H9 (cell line): ENCODE measurements at regions not wholly inside any gene's neighbourhood (a gene's known extent, or its start where the extent isn't known, plus 50 kb on each side); places are given as distances from the start of the nearest gene placed in this dataset.

Source experiments
- DNase-seq: peaks from one replicate; pipeline ENCODE4 v3.0.0-alpha.2; 2017
- H2AFZ ChIP-seq: one replicate; pipeline ENCODE4 v1.6.1; 2013; ENCODE audit warnings: mild to moderate bottlenecking, low read length, control low read depth, moderate library complexity
- H2AK5ac ChIP-seq: 2 replicates; pipeline ENCODE4 v1.6.1; 2013; ENCODE audit warnings: low read length, control low read depth, mixed read lengths; ENCODE audit not compliant: insufficient read length
- H2BK120ac ChIP-seq: one replicate; pipeline ENCODE4 v1.6.1; 2013; ENCODE audit warnings: low read depth, mild to moderate bottlenecking, low read length, control low read depth, inconsistent platforms; ENCODE audit not compliant: poor library complexity, severe bottlenecking
- H2BK12ac ChIP-seq: 2 replicates; pipeline ENCODE4 v1.6.1; 2013; ENCODE audit warnings: low read length, control low read depth, mixed read lengths, low read depth; ENCODE audit not compliant: insufficient read length
- H2BK15ac ChIP-seq: 2 replicates; pipeline ENCODE4 v1.6.1; 2013; ENCODE audit warnings: low read depth, low read length, control low read depth
- H2BK20ac ChIP-seq: one replicate; pipeline ENCODE4 v1.6.1; 2013; ENCODE audit warnings: low read depth, mild to moderate bottlenecking, low read length, control low read depth, inconsistent platforms; ENCODE audit not compliant: poor library complexity, severe bottlenecking
- H2BK5ac ChIP-seq: 2 replicates; pipeline ENCODE4 v1.6.1; 2013; ENCODE audit warnings: low read length, control low read depth, mixed read lengths; ENCODE audit not compliant: insufficient read length
- H3K14ac ChIP-seq: 2 replicates; pipeline ENCODE4 v1.6.1; 2013; ENCODE audit warnings: low read length, control low read depth; ENCODE audit not compliant: insufficient read depth
- H3K18ac ChIP-seq: 2 replicates; pipeline ENCODE4 v1.6.1; 2013; ENCODE audit warnings: low read depth, mild to moderate bottlenecking, mixed read lengths, low read length, control low read depth; ENCODE audit not compliant: insufficient read length
- H3K23ac ChIP-seq: 2 replicates; pipeline ENCODE4 v1.6.1; 2013; ENCODE audit warnings: low read length, control low read depth, mixed read lengths, low read depth; ENCODE audit not compliant: insufficient read length
- H3K23me2 ChIP-seq: 2 replicates; pipeline ENCODE4 v1.6.1; 2013; ENCODE audit warnings: low read depth, mild to moderate bottlenecking, mixed read lengths, low read length, control low read depth; ENCODE audit not compliant: insufficient read length, poor library complexity, severe bottlenecking
- H3K27ac ChIP-seq: 2 replicates; pipeline ENCODE4 v1.5.1; 2013; ENCODE audit warnings: low read length, control low read depth, mixed read lengths, low read depth; ENCODE audit not compliant: insufficient read length
- H3K27me3 ChIP-seq: 2 replicates; pipeline ENCODE4 v1.6.1; 2013; ENCODE audit warnings: low read length, control low read depth, inconsistent platforms; ENCODE audit not compliant: insufficient read depth
- H3K4ac ChIP-seq: 2 replicates; pipeline ENCODE4 v1.6.1; 2013; ENCODE audit warnings: low read depth, mild to moderate bottlenecking, control low read depth, inconsistent platforms, low read length, moderate library complexity
- H3K4me1 ChIP-seq: 2 replicates; pipeline ENCODE4 v1.6.1; 2013; ENCODE audit warnings: low read length, control low read depth, inconsistent platforms; ENCODE audit not compliant: insufficient read depth
- H3K4me2 ChIP-seq: 2 replicates; pipeline ENCODE4 v1.6.1; 2013; ENCODE audit warnings: low read length, control low read depth, mixed read lengths; ENCODE audit not compliant: insufficient read length, insufficient read depth
- H3K56ac ChIP-seq: 2 replicates; pipeline ENCODE4 v1.6.1; 2013; ENCODE audit warnings: low read depth, mild to moderate bottlenecking, mixed read lengths, low read length, control low read depth; ENCODE audit not compliant: insufficient read length
- H3K79me1 ChIP-seq: 2 replicates; pipeline ENCODE4 v1.6.1; 2013; ENCODE audit warnings: low read depth, mild to moderate bottlenecking, moderate library complexity, low read length, control low read depth, inconsistent platforms; ENCODE audit not compliant: insufficient read depth, poor library complexity, severe bottlenecking
- H3K79me2 ChIP-seq: 2 replicates; pipeline ENCODE4 v1.6.1; 2013; ENCODE audit warnings: low read length, control low read depth, inconsistent platforms; ENCODE audit not compliant: insufficient read depth
- H3K9ac ChIP-seq: 2 replicates; pipeline ENCODE4 v1.6.1; 2013; ENCODE audit warnings: low read length, control low read depth, mixed read lengths; ENCODE audit not compliant: insufficient read length; ENCODE audit errors: extremely low read depth
- H3K9me3 ChIP-seq: one replicate; pipeline ENCODE4 v1.6.1; 2013; ENCODE audit warnings: low read depth, low read length, inconsistent platforms; ENCODE audit not compliant: control insufficient read depth
- H3T11ph ChIP-seq: one replicate; pipeline ENCODE4 v1.6.1; 2013; ENCODE audit warnings: mild to moderate bottlenecking, low read length, control low read depth, inconsistent platforms
- H4K20me1 ChIP-seq: one replicate; pipeline ENCODE4 v1.6.1; 2013; ENCODE audit not compliant: control insufficient read depth, insufficient read length, insufficient read depth
- H4K5ac ChIP-seq: 2 replicates; pipeline ENCODE4 v1.6.1; 2013; ENCODE audit warnings: low read depth, mild to moderate bottlenecking, mixed read lengths, low read length, control low read depth; ENCODE audit not compliant: insufficient read length
- H4K8ac ChIP-seq: replicated peaks from 2 replicates; pipeline ENCODE4 v1.6.1; 2013; ENCODE audit warnings: low read length, control low read depth, mixed read lengths, low read depth; ENCODE audit not compliant: insufficient read length
- H4K91ac ChIP-seq: 2 replicates; pipeline ENCODE4 v1.6.1; 2013; ENCODE audit warnings: low read depth, mild to moderate bottlenecking, moderate library complexity, mixed read lengths, low read length, control low read depth; ENCODE audit not compliant: insufficient read length
- H3K27ac Mint-ChIP-seq, 3 experiments: 2 replicates in 2 of 3; 3 replicates in 1 of 3; pipeline ENCODE4 v1.8.0; 2020 to 2021; ENCODE audit warnings: mixed read lengths in 3 of 3, mild to moderate bottlenecking in 1 of 3, moderate library complexity in 1 of 3
- H3K27me3 Mint-ChIP-seq: 2 replicates; pipeline ENCODE4 v1.8.0; 2021; ENCODE audit warnings: low read depth, mild to moderate bottlenecking, moderate library complexity, mixed read lengths
- H3K36me3 Mint-ChIP-seq, 3 experiments: 2 replicates in 2 of 3; 3 replicates in 1 of 3; pipeline ENCODE4 v1.8.0; 2020 to 2021; ENCODE audit warnings: low read depth in 3 of 3, mixed read lengths in 3 of 3; ENCODE audit not compliant: insufficient read depth in 1 of 3
- H3K4me1 Mint-ChIP-seq, 2 experiments: 2 replicates each; pipeline ENCODE4 v1.8.0; 2020; ENCODE audit warnings: mixed read lengths in 2 of 2
- H3K4me3 Mint-ChIP-seq, 2 experiments: 2 replicates in 1 of 2; 3 replicates in 1 of 2; pipeline ENCODE4 v1.8.0; 2020 to 2021; ENCODE audit warnings: mild to moderate bottlenecking in 2 of 2, mixed read lengths in 2 of 2, moderate library complexity in 1 of 2
- H3K9me3 Mint-ChIP-seq, 2 experiments: 2 replicates in 1 of 2; 3 replicates in 1 of 2; pipeline ENCODE4 v1.8.0; 2020; ENCODE audit warnings: mild to moderate bottlenecking in 2 of 2, mixed read lengths in 2 of 2, moderate library complexity in 1 of 2
- WGBS: extraction: QIAGEN DNeasy Blood & Tissue Kit; methylation state at CpG from one replicate; pipeline ENCODE4 v1.1.7; 2013; ENCODE audit warnings: missing lambda C conversion rate, low lambda C conversion rate, mixed read lengths; ENCODE audit not compliant: insufficient read length; ENCODE audit errors: extremely low coverage; 5-methylcytosine and 5-hydroxymethylcytosine counted together
- TF ChIP-seq, protein P1 (sequence below): fragments of 200-600 bp; sonication (generic); conservative IDR thresholded peaks from 3 replicates; pipeline ENCODE4 v1.8.0; 2021; ENCODE audit warnings: antibody characterized with exemption, mild to moderate bottlenecking

DNA sequence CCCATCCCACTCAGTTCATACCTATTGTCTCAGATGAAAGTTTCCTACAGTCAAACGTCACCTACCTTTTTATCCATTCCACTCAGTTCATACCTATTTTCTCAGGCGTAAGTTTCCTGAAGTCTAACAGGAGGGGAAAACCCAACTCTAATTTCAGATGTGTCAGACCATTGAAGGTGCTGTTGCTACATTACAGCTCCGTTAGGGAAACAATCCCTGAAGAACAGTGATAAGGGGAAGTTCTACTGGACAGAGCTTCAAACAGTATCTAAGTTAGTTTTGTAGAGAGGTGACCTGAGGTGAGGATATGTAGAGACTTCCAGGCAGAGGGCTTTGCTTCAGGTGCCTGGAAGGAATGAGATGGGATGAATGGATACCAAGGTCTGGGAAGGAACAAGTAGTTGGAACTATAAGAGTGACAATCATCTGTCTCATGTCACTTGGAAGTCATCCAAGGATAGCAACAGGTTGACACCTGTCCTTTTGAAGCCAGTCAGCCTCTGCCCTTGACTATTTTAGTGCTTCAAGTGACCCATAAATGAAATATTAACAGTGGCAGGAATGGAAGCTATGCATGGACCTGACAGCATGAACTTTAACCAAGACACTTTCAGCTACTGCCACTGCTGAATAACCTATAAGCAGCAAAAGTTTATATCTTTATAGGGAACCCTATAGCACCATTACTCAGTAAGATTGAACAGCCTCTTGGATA lies 191.6 kb upstream of the MOCS1 start:
- TF ChIP-seq, protein P1, sequence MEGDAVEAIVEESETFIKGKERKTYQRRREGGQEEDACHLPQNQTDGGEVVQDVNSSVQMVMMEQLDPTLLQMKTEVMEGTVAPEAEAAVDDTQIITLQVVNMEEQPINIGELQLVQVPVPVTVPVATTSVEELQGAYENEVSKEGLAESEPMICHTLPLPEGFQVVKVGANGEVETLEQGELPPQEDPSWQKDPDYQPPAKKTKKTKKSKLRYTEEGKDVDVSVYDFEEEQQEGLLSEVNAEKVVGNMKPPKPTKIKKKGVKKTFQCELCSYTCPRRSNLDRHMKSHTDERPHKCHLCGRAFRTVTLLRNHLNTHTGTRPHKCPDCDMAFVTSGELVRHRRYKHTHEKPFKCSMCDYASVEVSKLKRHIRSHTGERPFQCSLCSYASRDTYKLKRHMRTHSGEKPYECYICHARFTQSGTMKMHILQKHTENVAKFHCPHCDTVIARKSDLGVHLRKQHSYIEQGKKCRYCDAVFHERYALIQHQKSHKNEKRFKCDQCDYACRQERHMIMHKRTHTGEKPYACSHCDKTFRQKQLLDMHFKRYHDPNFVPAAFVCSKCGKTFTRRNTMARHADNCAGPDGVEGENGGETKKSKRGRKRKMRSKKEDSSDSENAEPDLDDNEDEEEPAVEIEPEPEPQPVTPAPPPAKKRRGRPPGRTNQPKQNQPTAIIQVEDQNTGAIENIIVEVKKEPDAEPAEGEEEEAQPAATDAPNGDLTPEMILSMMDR, result no peak
- WGBS, result no CpG with 5 or more reads among the region's 3 CpGs
- H4K20me1 ChIP-seq, result no peaks in the 10 kb centered on the region

More for the DNA sequence above, 191.6 kb upstream of the MOCS1 start:
- Histone ChIP-seq H2BK15ac (no peak overlapping the region), H3K4ac (no peak overlapping the region), H2BK5ac (no peak overlapping the region), H3T11ph (no peak overlapping the region), H2AK5ac (no peak overlapping the region), H2BK20ac (no peak overlapping the region), H4K8ac (no peak overlapping the region), H3K23me2 (no peaks in the 10 kb centered on the region), H3K79me1 (no peaks in the 10 kb centered on the region), H3K18ac (no peak overlapping the region), H2AFZ (no peak overlapping the region), H3K9me3 (no peaks in the 10 kb centered on the region), H4K91ac (no peak overlapping the region), H3K4me1 (no peaks in the 10 kb centered on the region), H3K23ac (no peak overlapping the region), H4K5ac (no peak overlapping the region), H2BK12ac (no peak overlapping the region), H3K4me2 (no peak overlapping the region), H3K79me2 (no peaks in the 10 kb centered on the region), H3K9ac (no peak overlapping the region), H2BK120ac (no peak overlapping the region), H3K56ac (no peak overlapping the region), H3K27me3 (no peaks in the 10 kb centered on the region), H3K27ac (no peak overlapping the region), H3K14ac (no peak overlapping the region)
- no peak overlapping the region for H3K27ac Mint-ChIP-seq
- H3K4me3 Mint-ChIP-seq, result no peak overlapping the region
- H3K36me3 Mint-ChIP-seq, result peaks cover 0 to under 1% (median 0%) of the 10 kb centered on the region in 3 experiments; a peak in 2 of 7 replicates
- H3K27me3 Mint-ChIP-seq, result peaks cover 2% of the 10 kb centered on the region; the same call in 1 of the 2 replicates
- H3K9me3 Mint-ChIP-seq, result no peaks in the 10 kb centered on the region; a peak in 1 of 5 replicates
- no peak for DNase-seq
- no peaks in the 10 kb centered on the region for H3K4me1 Mint-ChIP-seq
